SJSA1 (cell line): ENCODE measurements at regions not wholly inside any gene's neighbourhood (a gene's known extent, or its start where the extent isn't known, plus 50 kb on each side); places are given as distances from the start of the nearest gene placed in this dataset.

Source experiments
- DNase-seq, 2 experiments: peaks; one replicate each; pipeline ENCODE4 v3.0.0-alpha.2; 2015 to 2020; ENCODE audit warnings: low spot score in 2 of 2, low read depth in 1 of 2
- H3K27ac ChIP-seq: fragments of 250-450 bp; sonication (Bioruptor Pico); 2 replicates; pipeline ENCODE4 v1.5.1; 2020; ENCODE audit warnings: mild to moderate bottlenecking, moderate library complexity
- H3K27me3 ChIP-seq: fragments of 250-450 bp; sonication (Bioruptor Pico); replicated peaks from 2 replicates; pipeline ENCODE4 v1.5.1; 2020; ENCODE audit warnings: mild to moderate bottlenecking, moderate library complexity
- H3K36me3 ChIP-seq: fragments of 250-450 bp; sonication (Bioruptor Pico); 2 replicates; pipeline ENCODE4 v1.5.1; 2020; ENCODE audit warnings: mild to moderate bottlenecking
- H3K4me1 ChIP-seq: fragments of 250-450 bp; sonication (Bioruptor Pico); replicated peaks from 2 replicates; pipeline ENCODE4 v1.6.1; 2021; ENCODE audit warnings: mild to moderate bottlenecking
- H3K4me3 ChIP-seq: fragments of 250-450 bp; sonication (Bioruptor Pico); 2 replicates; pipeline ENCODE4 v1.5.1; 2020; ENCODE audit warnings: mild to moderate bottlenecking
- H3K9me3 ChIP-seq: fragments of 250-450 bp; sonication (Bioruptor Pico); replicated peaks from 2 replicates; pipeline ENCODE4 v1.5.1; 2020; ENCODE audit warnings: mild to moderate bottlenecking

GRCh38 chr14:71472356-71473340 lies 459.6 kb upstream of the RGS6 start:
- Histone ChIP-seq H3K9me3 (no peaks in the 10 kb centered on the region), H3K36me3 (0 out of 2 replicates have a peak, but pooled peaks cover 4% of the 10 kb centered on the region), H3K27ac (peak overlapping the region; percentile 9; the same call in 1 of the 2 replicates), H3K4me3 (no peak overlapping the region), H3K4me1 (peaks cover 45% of the 10 kb centered on the region), H3K27me3 (no peaks in the 10 kb centered on the region)
- DNase-seq = no peak

GRCh38 chr14:71473843-71474242 lies 458.4 kb upstream of the RGS6 start:
- no peak overlapping the region for H3K4me3 ChIP-seq
- peaks cover 43% of the 10 kb centered on the region for H3K4me1 ChIP-seq
- H3K36me3 ChIP-seq = 0 out of 2 replicates have a peak, but pooled peaks cover under 1% of the 10 kb centered on the region
- no peak for DNase-seq
- H3K9me3 ChIP-seq = no peaks in the 10 kb centered on the region
- H3K27ac ChIP-seq = no peak overlapping the region
- H3K27me3 ChIP-seq = no peaks in the 10 kb centered on the region

- Histone ChIP-seq H3K36me3 (no peaks in the 10 kb centered on the region), H3K9me3 (no peaks in the 10 kb centered on the region), H3K4me1 (peaks cover 44% of the 10 kb centered on the region), H3K27me3 (no peaks in the 10 kb centered on the region), H3K27ac (no peak overlapping the region), H3K4me3 (no peak overlapping the region)
- no peak for DNase-seq
These were observed 457.6 kb upstream of the RGS6 start for GRCh38 chr14:71474301-71475265.

- H3K36me3 ChIP-seq = no peaks in the 10 kb centered on the region
- H3K4me3 ChIP-seq = no peak overlapping the region
- H3K4me1 ChIP-seq = peaks cover 44% of the 10 kb centered on the region
- H3K27me3 ChIP-seq = no peaks in the 10 kb centered on the region
- DNase-seq = no peak
- H3K9me3 ChIP-seq = no peaks in the 10 kb centered on the region
- H3K27ac ChIP-seq = 0 out of 2 replicates have a peak overlapping the region, but pooled peaks have one; percentile 5
These were observed 456.3 kb upstream of the RGS6 start for GRCh38 chr14:71475916-71476315.

- no peaks in the 10 kb centered on the region for H3K9me3 ChIP-seq
- no peak for DNase-seq
- H3K4me3 ChIP-seq = no peak overlapping the region
- no peaks in the 10 kb centered on the region for H3K27me3 ChIP-seq
- peaks cover 51% of the 10 kb centered on the region for H3K4me1 ChIP-seq
- H3K27ac ChIP-seq = peak overlapping the region; percentile 40
- H3K36me3 ChIP-seq = no peaks in the 10 kb centered on the region
These were observed 453.7 kb upstream of the RGS6 start for GRCh38 chr14:71478542-71478941.

GRCh38 chr14:71481021-71481654 lies 451.1 kb upstream of the RGS6 start:
- H3K4me1 ChIP-seq = peaks cover 40% of the 10 kb centered on the region
- DNase-seq = no peak
- H3K9me3 ChIP-seq = no peaks in the 10 kb centered on the region
- H3K36me3 ChIP-seq = no peaks in the 10 kb centered on the region
- H3K27ac ChIP-seq = no peak overlapping the region
- no peak overlapping the region for H3K4me3 ChIP-seq
- H3K27me3 ChIP-seq = no peaks in the 10 kb centered on the region

- H3K36me3 ChIP-seq = no peaks in the 10 kb centered on the region
- no peaks in the 10 kb centered on the region for H3K9me3 ChIP-seq
- peaks cover 39% of the 10 kb centered on the region for H3K4me1 ChIP-seq
- H3K4me3 ChIP-seq = no peak overlapping the region
- peak in 1 of 2 experiments; percentile 55 for DNase-seq
- H3K27ac ChIP-seq = peak overlapping the region; percentile 42
- no peaks in the 10 kb centered on the region for H3K27me3 ChIP-seq
These were observed 449.6 kb upstream of the RGS6 start for GRCh38 chr14:71482671-71483070.

GRCh38 chr14:71483154-71483553 lies 449.1 kb upstream of the RGS6 start:
- peaks cover 38% of the 10 kb centered on the region for H3K4me1 ChIP-seq

GRCh38 chr14:71485833-71486232 lies 446.4 kb upstream of the RGS6 start:
- Histone ChIP-seq H3K4me3 (no peak overlapping the region), H3K27ac (no peak overlapping the region), H3K4me1 (peaks cover 35% of the 10 kb centered on the region), H3K36me3 (no peaks in the 10 kb centered on the region), H3K9me3 (no peaks in the 10 kb centered on the region), H3K27me3 (no peaks in the 10 kb centered on the region)
- no peak for DNase-seq

More at GRCh38 chr14:71483154-71483553, 449.1 kb upstream of the RGS6 start:
- Histone ChIP-seq H3K36me3 (no peaks in the 10 kb centered on the region), H3K9me3 (no peaks in the 10 kb centered on the region), H3K4me3 (no peak overlapping the region), H3K27ac (0 out of 2 replicates have a peak overlapping the region, but pooled peaks have one; percentile 42), H3K27me3 (no peaks in the 10 kb centered on the region)
- DNase-seq = no peak

- peaks cover 35% of the 10 kb centered on the region for H3K4me1 ChIP-seq
- no peak overlapping the region for H3K4me3 ChIP-seq
- no peak overlapping the region for H3K27ac ChIP-seq
- no peaks in the 10 kb centered on the region for H3K27me3 ChIP-seq
- no peaks in the 10 kb centered on the region for H3K9me3 ChIP-seq
- no peak for DNase-seq
- H3K36me3 ChIP-seq = no peaks in the 10 kb centered on the region
These were observed 445.9 kb upstream of the RGS6 start for GRCh38 chr14:71486279-71486678.

GRCh38 chr14:71487449-71487848 lies 444.8 kb upstream of the RGS6 start:
- H3K27ac ChIP-seq = no peak overlapping the region; the same call in 1 of the 2 replicates
- no peak for DNase-seq

GRCh38 chr14:71487941-71488340 lies 444.3 kb upstream of the RGS6 start:
- H3K27ac ChIP-seq = no peak overlapping the region; the same call in 1 of the 2 replicates
- H3K27me3 ChIP-seq = no peaks in the 10 kb centered on the region
- H3K4me1 ChIP-seq = peaks cover 22% of the 10 kb centered on the region
- no peak for DNase-seq
- H3K36me3 ChIP-seq = no peaks in the 10 kb centered on the region
- H3K4me3 ChIP-seq = no peak overlapping the region
- H3K9me3 ChIP-seq = no peaks in the 10 kb centered on the region

More at GRCh38 chr14:71487449-71487848, 444.8 kb upstream of the RGS6 start:
- Histone ChIP-seq H3K27me3 (no peaks in the 10 kb centered on the region), H3K4me1 (peaks cover 27% of the 10 kb centered on the region), H3K36me3 (no peaks in the 10 kb centered on the region), H3K9me3 (no peaks in the 10 kb centered on the region), H3K4me3 (no peak overlapping the region)

GRCh38 chr14:71488703-71489191 lies 443.5 kb upstream of the RGS6 start:
- Histone ChIP-seq H3K9me3 (no peaks in the 10 kb centered on the region), H3K27ac (no peak overlapping the region), H3K4me1 (peaks cover 14% of the 10 kb centered on the region), H3K4me3 (no peak overlapping the region), H3K27me3 (no peaks in the 10 kb centered on the region), H3K36me3 (no peaks in the 10 kb centered on the region)
- no peak for DNase-seq
